ENCODE measurements at regions not wholly inside any gene's neighbourhood (a gene's known extent, or its start where the extent isn't known, plus 50 kb on each side); places are given as distances from the start of the nearest gene placed in this dataset.

- Histone ChIP-seq H3K9ac (ENCODE audit: low read length in 3 of 3) (no peak overlapping the region), H3K9me3 (ENCODE audit: control insufficient read depth in 2 of 3, insufficient read depth in 1 of 3, low read length in 3 of 3) (no peaks in the 10 kb centered on the region), H3K4me1 (ENCODE audit: control insufficient read depth in 2 of 3, insufficient read depth in 2 of 3, low read depth in 1 of 3, low read length in 3 of 3) (no peaks in the 10 kb centered on the region), H3K4me3 (ENCODE audit: low read length in 3 of 3) (no peak overlapping the region), H3K27me3 (ENCODE audit: control insufficient read depth, insufficient read depth, low read length) (no peaks in the 10 kb centered on the region), H3K27ac (ENCODE audit: low read depth in 2 of 2, low read length in 2 of 2) (no peak overlapping the region), H3K36me3 (ENCODE audit: control insufficient read depth in 2 of 3, insufficient read depth in 3 of 3, low read length in 3 of 3) (no peaks in the 10 kb centered on the region)
- intact Hi-C loops (cut with DNase I) = no loop called here
- TF ChIP-seq CTCF (IDR thresholded peaks at IDR 0.05; ENCODE audit: borderline replicate concordance, extremely low read depth, insufficient read depth) = no peak
- FAIRE-seq (no peak), DNase-seq (no peak)
Observed at GRCh38 chr5:67605730-67606585, 409.4 kb upstream of the CD180 start.

GRCh38 chr5:67591491-67591890 is 394.9 kb upstream of the CD180 start:
- Histone ChIP-seq H3K9ac (ENCODE audit: low read length in 3 of 3) (no peak overlapping the region), H3K36me3 (ENCODE audit: control insufficient read depth in 2 of 3, insufficient read depth in 3 of 3, low read length in 3 of 3) (no peaks in the 10 kb centered on the region), H3K9me3 (ENCODE audit: control insufficient read depth in 2 of 3, insufficient read depth in 1 of 3, low read length in 3 of 3) (no peaks in the 10 kb centered on the region), H3K4me1 (ENCODE audit: control insufficient read depth in 2 of 3, insufficient read depth in 2 of 3, low read depth in 1 of 3, low read length in 3 of 3) (no peaks in the 10 kb centered on the region), H3K27ac (ENCODE audit: low read depth in 2 of 2, low read length in 2 of 2) (no peak overlapping the region), H3K4me3 (ENCODE audit: low read length in 3 of 3) (no peak overlapping the region), H3K27me3 (ENCODE audit: control insufficient read depth, insufficient read depth, low read length) (no peaks in the 10 kb centered on the region)
- DNase-seq = no peak
- intact Hi-C loops (cut with DNase I) = no loop called here
- no peak for TF ChIP-seq CTCF (IDR thresholded peaks at IDR 0.05; ENCODE audit: borderline replicate concordance, extremely low read depth, insufficient read depth)
- FAIRE-seq = no peak

GRCh38 chr5:67588389-67588788 is 391.8 kb upstream of the CD180 start:
- Histone ChIP-seq H3K9me3 (ENCODE audit: control insufficient read depth in 2 of 3, insufficient read depth in 1 of 3, low read length in 3 of 3) (no peaks in the 10 kb centered on the region), H3K36me3 (ENCODE audit: control insufficient read depth in 2 of 3, insufficient read depth in 3 of 3, low read length in 3 of 3) (no peaks in the 10 kb centered on the region), H3K27me3 (ENCODE audit: control insufficient read depth, insufficient read depth, low read length) (no peaks in the 10 kb centered on the region), H3K4me1 (ENCODE audit: control insufficient read depth in 2 of 3, insufficient read depth in 2 of 3, low read depth in 1 of 3, low read length in 3 of 3) (no peaks in the 10 kb centered on the region), H3K9ac (ENCODE audit: low read length in 3 of 3) (no peak overlapping the region), H3K27ac (ENCODE audit: low read depth in 2 of 2, low read length in 2 of 2) (no peak overlapping the region), H3K4me3 (ENCODE audit: low read length in 3 of 3) (no peak overlapping the region)
- DNase-seq = no peak
- intact Hi-C loops (cut with DNase I) = no loop called here
- no peak for TF ChIP-seq CTCF (IDR thresholded peaks at IDR 0.05; ENCODE audit: borderline replicate concordance, extremely low read depth, insufficient read depth)
- FAIRE-seq = no peak

Measured in kidney (tissue), 13 donors.